Keratinocyte (primary cell): ENCODE measurements at regions not wholly inside any gene's neighbourhood (a gene's known extent, or its start where the extent isn't known, plus 50 kb on each side); places are given as distances from the start of the nearest gene placed in this dataset.

Source experiments
- DNase-seq: peaks from one replicate; pipeline ENCODE4 v3.0.0-alpha.2; 2011; ENCODE audit warnings: low read depth, missing footprints, low spot score
- FAIRE-seq: peaks from 2 replicates; lab custom pipeline; 2011; peaks lifted over from hg19 to GRCh38; lab: Jason Lieb, UNC
- H2AFZ ChIP-seq: 2 replicates; pipeline ENCODE4 v1.6.0; 2012; ENCODE audit warnings: low read length, control low read depth, inconsistent platforms; ENCODE audit not compliant: control insufficient read depth
- H3K27ac ChIP-seq: 2 replicates; pipeline ENCODE4 v1.5.1; 2011; ENCODE audit warnings: low read length; ENCODE audit not compliant: control insufficient read depth, insufficient read depth
- H3K27me3 ChIP-seq: 3 replicates; pipeline ENCODE4 v1.6.0; 2011; ENCODE audit warnings: low read length; ENCODE audit not compliant: control insufficient read depth, insufficient read depth; ENCODE audit errors: extremely low read depth
- H3K36me3 ChIP-seq, 2 experiments: 2 replicates in 1 of 2; 3 replicates in 1 of 2; pipeline ENCODE4 v1.5.1; 2011; ENCODE audit warnings: low read length in 2 of 2, mild to moderate bottlenecking in 1 of 2; ENCODE audit not compliant: control insufficient read depth in 2 of 2, insufficient read depth in 2 of 2; ENCODE audit errors: extremely low read depth in 1 of 2
- H3K4me1 ChIP-seq: 3 replicates; pipeline ENCODE4 v1.5.1; 2011; ENCODE audit warnings: low read length; ENCODE audit not compliant: control insufficient read depth, insufficient read depth; ENCODE audit errors: extremely low read depth
- H3K4me2 ChIP-seq: 3 replicates; pipeline ENCODE4 v1.6.0; 2011; ENCODE audit warnings: low read depth, low read length; ENCODE audit not compliant: control insufficient read depth, insufficient read depth; ENCODE audit errors: extremely low read depth
- H3K4me3 ChIP-seq, 3 experiments: fragments of 200-600 bp in 1 of 3; sonication (generic) in 1 of 3; 2 replicates in 2 of 3; 3 replicates in 1 of 3; pipeline ENCODE4 v1.5.1; 2011 to 2016; ENCODE audit warnings: low read length in 3 of 3, mild to moderate bottlenecking in 3 of 3, control low read depth in 2 of 3, inconsistent platforms in 1 of 3, low read depth in 1 of 3, mixed read lengths in 1 of 3, mixed run types in 1 of 3, moderate library complexity in 1 of 3; ENCODE audit not compliant: control insufficient read depth in 2 of 3, insufficient read depth in 2 of 3; ENCODE audit errors: extremely low read depth in 1 of 3
- H3K79me2 ChIP-seq: 2 replicates; pipeline ENCODE4 v1.6.0; 2012; ENCODE audit warnings: low read length; ENCODE audit not compliant: control insufficient read depth, insufficient read depth
- H3K9ac ChIP-seq: 3 replicates; pipeline ENCODE4 v1.6.0; 2011; ENCODE audit warnings: low read length; ENCODE audit not compliant: control insufficient read depth, insufficient read depth; ENCODE audit errors: extremely low read depth
- H3K9me1 ChIP-seq: 3 replicates; pipeline ENCODE4 v1.6.0; 2011; ENCODE audit warnings: low read length; ENCODE audit not compliant: control insufficient read depth, insufficient read depth; ENCODE audit errors: extremely low read depth
- H3K9me3 ChIP-seq: 2 replicates; pipeline ENCODE4 v1.5.1; 2012; ENCODE audit warnings: low read depth, low read length; ENCODE audit not compliant: control insufficient read depth
- H4K20me1 ChIP-seq: 3 replicates; pipeline ENCODE4 v1.6.0; 2011; ENCODE audit warnings: low read length; ENCODE audit not compliant: control insufficient read depth, insufficient read depth; ENCODE audit errors: extremely low read depth
- EZH2 ChIP-seq: IDR thresholded peaks from one replicate; pipeline ENCODE4 v1.6.1; 2012; ENCODE audit warnings: inconsistent platforms, mild to moderate bottlenecking, low read length, moderate library complexity
- dilution Hi-C: fragments of 300-500 bp; cut with MboI; formaldehyde crosslinking; loops from one replicate; pipeline ENCODE4 v1.7.0; 2020; ENCODE audit warnings: low sequenced_read_pairs; ENCODE audit not compliant: extremely low pct_ligation_motif_present
- TF ChIP-seq, protein P1 (sequence below), 3 experiments: IDR thresholded peaks in 1 of 3; conservative IDR thresholded peaks in 1 of 3; optimal IDR thresholded peaks in 1 of 3; 2 replicates in 2 of 3; 3 replicates in 1 of 3; pipeline versions ENCODE3 to v1.5.1; 2011; ENCODE audit warnings: low read length in 3 of 3, mild to moderate bottlenecking in 3 of 3, moderate library complexity in 2 of 3, control low read depth in 1 of 3, inconsistent platforms in 1 of 3; ENCODE audit not compliant: insufficient read depth in 2 of 3; ENCODE audit errors: extremely low read depth in 1 of 3

DNA sequence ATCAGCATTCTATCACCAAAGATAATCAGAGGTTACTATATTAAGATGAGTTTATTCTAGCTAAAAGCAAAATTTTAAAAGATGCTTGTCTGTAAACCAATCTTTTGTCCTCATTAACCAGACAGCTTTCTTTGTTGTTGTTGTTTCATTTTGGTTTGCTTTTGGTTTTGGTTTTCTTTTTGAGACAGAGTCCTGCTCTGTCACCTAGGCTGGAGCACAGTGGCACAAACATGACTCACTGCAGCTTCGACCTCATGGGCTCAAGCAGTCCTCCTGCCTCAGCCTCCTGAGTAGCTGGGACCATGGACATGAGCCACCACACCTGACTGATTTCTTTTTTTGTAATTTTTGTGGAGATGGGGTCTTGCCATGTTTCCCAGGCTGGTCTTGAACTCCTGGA lies 102.9 kb downstream of the COX18 start:
- Histone ChIP-seq H3K4me3 (no peak overlapping the region), H3K27ac (no peak overlapping the region), H4K20me1 (no peaks in the 10 kb centered on the region), H3K79me2 (no peaks in the 10 kb centered on the region), H3K9me1 (no peaks in the 10 kb centered on the region), H3K9ac (no peak overlapping the region), H2AFZ (no peak overlapping the region), H3K4me2 (no peak overlapping the region), H3K4me1 (peaks cover 8% of the 10 kb centered on the region), H3K36me3 (no peaks in the 10 kb centered on the region), H3K9me3 (no peaks in the 10 kb centered on the region), H3K27me3 (no peaks in the 10 kb centered on the region)
- TF ChIP-seq, protein P1, sequence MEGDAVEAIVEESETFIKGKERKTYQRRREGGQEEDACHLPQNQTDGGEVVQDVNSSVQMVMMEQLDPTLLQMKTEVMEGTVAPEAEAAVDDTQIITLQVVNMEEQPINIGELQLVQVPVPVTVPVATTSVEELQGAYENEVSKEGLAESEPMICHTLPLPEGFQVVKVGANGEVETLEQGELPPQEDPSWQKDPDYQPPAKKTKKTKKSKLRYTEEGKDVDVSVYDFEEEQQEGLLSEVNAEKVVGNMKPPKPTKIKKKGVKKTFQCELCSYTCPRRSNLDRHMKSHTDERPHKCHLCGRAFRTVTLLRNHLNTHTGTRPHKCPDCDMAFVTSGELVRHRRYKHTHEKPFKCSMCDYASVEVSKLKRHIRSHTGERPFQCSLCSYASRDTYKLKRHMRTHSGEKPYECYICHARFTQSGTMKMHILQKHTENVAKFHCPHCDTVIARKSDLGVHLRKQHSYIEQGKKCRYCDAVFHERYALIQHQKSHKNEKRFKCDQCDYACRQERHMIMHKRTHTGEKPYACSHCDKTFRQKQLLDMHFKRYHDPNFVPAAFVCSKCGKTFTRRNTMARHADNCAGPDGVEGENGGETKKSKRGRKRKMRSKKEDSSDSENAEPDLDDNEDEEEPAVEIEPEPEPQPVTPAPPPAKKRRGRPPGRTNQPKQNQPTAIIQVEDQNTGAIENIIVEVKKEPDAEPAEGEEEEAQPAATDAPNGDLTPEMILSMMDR (optimal IDR thresholded peaks at IDR 0.05 in 1 of 3, IDR thresholded peaks at IDR 0.05 in 1 of 3, conservative IDR thresholded peaks at IDR 0.05 in 1 of 3; ENCODE audit: extremely low read depth in 1 of 3, insufficient read depth in 2 of 3, low read length in 3 of 3), result no peak
- TF ChIP-seq EZH2, result no peak
- DNase-seq (no peak), FAIRE-seq (no peak)
- dilution Hi-C loops, result no loop called here

DNA sequence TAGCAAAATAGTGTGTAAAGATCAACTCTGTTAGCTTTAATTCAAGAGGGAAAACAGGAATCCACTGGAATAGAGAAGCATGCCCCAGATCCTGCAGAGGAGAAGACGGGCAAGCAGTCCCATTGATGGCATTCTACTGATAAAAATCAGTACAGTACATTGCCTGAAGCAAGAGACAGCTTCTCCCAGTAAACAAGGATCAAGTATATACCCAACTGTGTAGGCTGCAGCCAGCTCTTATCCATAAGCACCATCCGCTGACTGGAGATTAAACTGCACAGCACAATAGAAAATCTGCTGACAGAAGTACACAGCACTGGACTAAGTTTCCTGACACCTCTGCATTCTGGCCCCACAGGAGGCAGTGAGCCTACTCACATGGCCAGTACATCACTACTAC lies 110.1 kb downstream of the COX18 start:
- H3K4me1 ChIP-seq, result no peaks in the 10 kb centered on the region
- H3K4me2 ChIP-seq, result no peak overlapping the region
- no peaks in the 10 kb centered on the region for H3K27me3 ChIP-seq
- H4K20me1 ChIP-seq, result no peaks in the 10 kb centered on the region
- H3K9me1 ChIP-seq, result no peaks in the 10 kb centered on the region
- H3K9ac ChIP-seq, result no peak overlapping the region
- H3K4me3 ChIP-seq, result no peak overlapping the region
- no peak for FAIRE-seq
- H2AFZ ChIP-seq, result no peak overlapping the region
- H3K9me3 ChIP-seq, result no peaks in the 10 kb centered on the region
- TF ChIP-seq EZH2, result no peak
- TF ChIP-seq, protein P1 (optimal IDR thresholded peaks at IDR 0.05 in 1 of 3, IDR thresholded peaks at IDR 0.05 in 1 of 3, conservative IDR thresholded peaks at IDR 0.05 in 1 of 3; ENCODE audit: extremely low read depth in 1 of 3, insufficient read depth in 2 of 3, low read length in 3 of 3), result no peak
- dilution Hi-C loops, result no loop called here
- no peaks in the 10 kb centered on the region for H3K79me2 ChIP-seq
- no peak for DNase-seq
- H3K36me3 ChIP-seq, result no peaks in the 10 kb centered on the region
- no peak overlapping the region for H3K27ac ChIP-seq
